Caco-2 (cell line): ENCODE measurements at regions not wholly inside any gene's neighbourhood (a gene's known extent, or its start where the extent isn't known, plus 50 kb on each side); places are given as distances from the start of the nearest gene placed in this dataset.

Experiments used
- BruUV-seq: library from RNA; stranded (reverse); fragments of 400-500 nt; replicated peaks from 2 replicates; lab custom pipeline; 2021; lab: Mats Ljungman, UMichigan
- CTCF ChIA-PET: fragments of 300-600 bp; sonication (Branson Sonifier 250); formaldehyde crosslinking; loops from one replicate; lab custom pipeline; 2022; ENCODE audit warnings: antibody characterized with exemption; lab: Charles Lee
- POLR2A ChIA-PET: fragments of 300-600 bp; sonication (Branson Sonifier 250); formaldehyde crosslinking; loops from one replicate; lab custom pipeline; 2022; ENCODE audit warnings: antibody characterized with exemption; lab: Charles Lee
- DNase-seq, 2 experiments: peaks; one replicate each; pipeline versions ENCODE4 v3.0.0 to v3.0.0-alpha.2; 2020 to 2022
- H3K27me3 ChIP-seq: replicated peaks from 2 replicates; pipeline ENCODE4 v1.6.0; 2011; ENCODE audit warnings: low read length; ENCODE audit not compliant: control insufficient read depth, insufficient read depth
- H3K36me3 ChIP-seq: 2 replicates; pipeline ENCODE4 v1.5.1; 2011; ENCODE audit warnings: low read length; ENCODE audit not compliant: control insufficient read depth, insufficient read depth
- H3K4me1 ChIP-seq: fragments of 250-450 bp; sonication (Bioruptor Pico); 2 replicates; pipeline ENCODE4 v1.5.1; 2020; ENCODE audit warnings: mild to moderate bottlenecking
- H3K4me3 ChIP-seq: 2 replicates; pipeline ENCODE4 v1.5.1; 2011; ENCODE audit warnings: low read depth, mild to moderate bottlenecking, control low read depth, low read length
- H3K9me3 ChIP-seq: fragments of 250-450 bp; sonication (Bioruptor Pico); 2 replicates; pipeline ENCODE4 v1.5.1; 2020; ENCODE audit warnings: mild to moderate bottlenecking, moderate library complexity
- H3K27ac Mint-ChIP-seq: one replicate; pipeline ENCODE4 v1.8.0; 2022; ENCODE audit warnings: mixed read lengths; ENCODE audit not compliant: unreplicated experiment
- H3K27me3 Mint-ChIP-seq: one replicate; pipeline ENCODE4 v1.8.0; 2022; ENCODE audit warnings: mixed read lengths; ENCODE audit not compliant: insufficient read depth, unreplicated experiment
- H3K36me3 Mint-ChIP-seq: one replicate; pipeline ENCODE4 v1.8.0; 2022; ENCODE audit warnings: mild to moderate bottlenecking, mixed read lengths; ENCODE audit not compliant: insufficient read depth, unreplicated experiment
- H3K4me1 Mint-ChIP-seq: one replicate; pipeline ENCODE4 v1.8.0; 2022; ENCODE audit warnings: low read depth, mixed read lengths; ENCODE audit not compliant: unreplicated experiment
- H3K4me3 Mint-ChIP-seq: one replicate; pipeline ENCODE4 v1.8.0; 2022; ENCODE audit warnings: mild to moderate bottlenecking, moderate library complexity, mixed read lengths; ENCODE audit not compliant: unreplicated experiment
- H3K9me3 Mint-ChIP-seq: one replicate; pipeline ENCODE4 v1.8.0; 2022; ENCODE audit warnings: mixed read lengths; ENCODE audit not compliant: unreplicated experiment
- intact Hi-C: fragments of 100-400 bp; cut with micrococcal nuclease; formaldehyde crosslinking; loops from one replicate; pipeline ENCODE4 v1.10.0; 2022; ENCODE audit not compliant: unreplicated experiment
- TF ChIP-seq, protein P1 (sequence below), 2 experiments: fragments of 200-600 bp in 1 of 2; IDR thresholded peaks; 1 replicate in 1 of 2; 2 replicates in 1 of 2; pipeline versions ENCODE4 v1.5.1 to v1.8.0; 2011 to 2022; ENCODE audit warnings: antibody characterized with exemption in 1 of 2, control low read depth in 1 of 2, inconsistent platforms in 1 of 2, low read depth in 1 of 2, low read length in 1 of 2, mild to moderate bottlenecking in 1 of 2, moderate library complexity in 1 of 2; ENCODE audit not compliant: insufficient read depth in 1 of 2, severe bottlenecking in 1 of 2, unreplicated experiment in 1 of 2

DNA sequence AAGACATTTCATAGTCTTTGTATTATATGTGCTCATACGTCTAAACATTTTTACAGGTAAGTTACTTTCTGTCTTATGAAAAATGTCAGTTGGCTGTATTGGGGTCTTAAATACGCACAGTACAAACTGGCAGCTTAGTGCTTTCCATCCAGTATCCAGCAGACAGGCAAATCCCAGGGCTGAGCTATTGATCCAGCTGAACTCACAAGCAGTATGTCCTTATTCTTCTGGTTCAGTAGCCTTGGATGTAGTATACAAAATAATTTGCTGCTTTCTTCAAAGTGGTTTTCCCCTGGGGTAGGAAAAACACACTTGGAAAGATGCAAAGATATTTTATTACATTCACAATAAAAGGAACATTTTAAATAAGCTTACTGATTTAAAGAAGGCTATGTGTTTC is 617.2 kb downstream of the NR2F1-AS1 start:
- H3K4me3 Mint-ChIP-seq: no peak overlapping the region
- POLR2A ChIA-PET: no interaction called here
- H3K9me3 ChIP-seq: no peaks in the 10 kb centered on the region

DNA sequence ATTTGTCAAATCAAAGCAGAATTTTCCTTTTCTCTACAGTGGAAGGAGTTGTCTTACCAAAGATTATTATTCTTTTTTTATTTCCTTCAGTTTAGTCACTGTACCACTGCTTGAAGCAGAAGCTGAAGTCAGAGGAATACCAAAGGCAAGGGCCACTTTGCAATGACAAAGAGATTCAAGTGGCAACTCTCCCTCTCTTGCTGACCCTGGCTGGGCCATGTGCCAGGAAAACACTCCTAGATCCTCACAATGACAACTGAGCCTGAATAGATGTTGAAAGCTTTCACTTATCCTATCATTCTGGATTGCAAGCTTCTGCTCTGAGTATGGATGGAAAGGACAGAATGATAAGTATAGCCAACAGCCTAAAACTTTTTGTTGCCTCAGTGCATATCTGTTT is 618.3 kb downstream of the NR2F1-AS1 start:
- no peak overlapping the region for H3K27ac Mint-ChIP-seq
- H3K36me3 ChIP-seq: no peaks in the 10 kb centered on the region
- intact Hi-C loops: no loop called here
- H3K4me3 ChIP-seq: no peak overlapping the region
- H3K4me1 ChIP-seq: no peaks in the 10 kb centered on the region
- no peaks in the 10 kb centered on the region for H3K4me1 Mint-ChIP-seq
- DNase-seq: no peak
- no peaks in the 10 kb centered on the region for H3K9me3 Mint-ChIP-seq
- BruUV-seq: no TSS peak
- TF ChIP-seq, protein P1, sequence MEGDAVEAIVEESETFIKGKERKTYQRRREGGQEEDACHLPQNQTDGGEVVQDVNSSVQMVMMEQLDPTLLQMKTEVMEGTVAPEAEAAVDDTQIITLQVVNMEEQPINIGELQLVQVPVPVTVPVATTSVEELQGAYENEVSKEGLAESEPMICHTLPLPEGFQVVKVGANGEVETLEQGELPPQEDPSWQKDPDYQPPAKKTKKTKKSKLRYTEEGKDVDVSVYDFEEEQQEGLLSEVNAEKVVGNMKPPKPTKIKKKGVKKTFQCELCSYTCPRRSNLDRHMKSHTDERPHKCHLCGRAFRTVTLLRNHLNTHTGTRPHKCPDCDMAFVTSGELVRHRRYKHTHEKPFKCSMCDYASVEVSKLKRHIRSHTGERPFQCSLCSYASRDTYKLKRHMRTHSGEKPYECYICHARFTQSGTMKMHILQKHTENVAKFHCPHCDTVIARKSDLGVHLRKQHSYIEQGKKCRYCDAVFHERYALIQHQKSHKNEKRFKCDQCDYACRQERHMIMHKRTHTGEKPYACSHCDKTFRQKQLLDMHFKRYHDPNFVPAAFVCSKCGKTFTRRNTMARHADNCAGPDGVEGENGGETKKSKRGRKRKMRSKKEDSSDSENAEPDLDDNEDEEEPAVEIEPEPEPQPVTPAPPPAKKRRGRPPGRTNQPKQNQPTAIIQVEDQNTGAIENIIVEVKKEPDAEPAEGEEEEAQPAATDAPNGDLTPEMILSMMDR (IDR thresholded peaks at IDR 0.05; ENCODE audit: insufficient read depth in 1 of 2, low read depth in 1 of 2, low read length in 1 of 2, severe bottlenecking in 1 of 2, unreplicated experiment in 1 of 2): no peak
- H3K27me3 ChIP-seq: no peaks in the 10 kb centered on the region
- H3K27me3 Mint-ChIP-seq: no peaks in the 10 kb centered on the region
- CTCF ChIA-PET: no interaction called here
- no peaks in the 10 kb centered on the region for H3K9me3 ChIP-seq
- POLR2A ChIA-PET: no interaction called here
- no peak overlapping the region for H3K4me3 Mint-ChIP-seq
- no peaks in the 10 kb centered on the region for H3K36me3 Mint-ChIP-seq

More for the DNA sequence above, 617.2 kb downstream of the NR2F1-AS1 start:
- no peaks in the 10 kb centered on the region for H3K4me1 Mint-ChIP-seq
- no peaks in the 10 kb centered on the region for H3K9me3 Mint-ChIP-seq
- no TSS peak for BruUV-seq
- H3K27me3 Mint-ChIP-seq: no peaks in the 10 kb centered on the region
- no peak overlapping the region for H3K27ac Mint-ChIP-seq
- CTCF ChIA-PET: no interaction called here
- Histone ChIP-seq H3K4me1 (no peaks in the 10 kb centered on the region), H3K27me3 (no peaks in the 10 kb centered on the region), H3K4me3 (no peak overlapping the region), H3K36me3 (no peaks in the 10 kb centered on the region)
- intact Hi-C loops: no loop called here
- TF ChIP-seq, protein P1 (IDR thresholded peaks at IDR 0.05; ENCODE audit: insufficient read depth in 1 of 2, low read depth in 1 of 2, low read length in 1 of 2, severe bottlenecking in 1 of 2, unreplicated experiment in 1 of 2): no peak
- DNase-seq: no peak
- H3K36me3 Mint-ChIP-seq: no peaks in the 10 kb centered on the region

DNA sequence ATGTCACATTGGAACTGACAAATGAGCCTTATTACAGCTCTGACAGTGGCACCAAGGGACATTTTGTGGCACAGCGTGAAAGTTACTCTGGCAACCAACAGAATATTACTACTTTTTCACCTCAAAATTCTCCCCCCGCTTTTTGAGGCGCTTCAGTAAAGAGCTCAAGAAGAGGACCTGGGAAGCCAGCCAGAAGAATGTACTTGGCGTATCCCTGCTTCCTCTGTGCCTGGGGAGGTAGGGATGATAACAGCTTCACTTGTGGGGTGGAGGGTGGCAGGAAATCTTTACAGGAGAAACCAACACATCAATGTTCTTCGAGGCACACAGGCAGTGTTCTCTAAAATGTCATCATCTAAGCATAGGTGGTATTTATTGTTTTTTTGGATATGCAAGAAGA is 624.1 kb downstream of the NR2F1-AS1 start:
- intact Hi-C loops: no loop called here
- CTCF ChIA-PET: no interaction called here
- Histone ChIP-seq H3K36me3 (no peaks in the 10 kb centered on the region), H3K27me3 (no peaks in the 10 kb centered on the region), H3K4me1 (no peaks in the 10 kb centered on the region), H3K9me3 (0 out of 2 replicates have a peak, but pooled peaks cover 4% of the 10 kb centered on the region), H3K4me3 (no peak overlapping the region)
- TF ChIP-seq, protein P1 (IDR thresholded peaks at IDR 0.05; ENCODE audit: insufficient read depth in 1 of 2, low read depth in 1 of 2, low read length in 1 of 2, severe bottlenecking in 1 of 2, unreplicated experiment in 1 of 2): no peak
- H3K36me3 Mint-ChIP-seq: no peaks in the 10 kb centered on the region
- no peak for DNase-seq
- BruUV-seq: no TSS peak
- no peaks in the 10 kb centered on the region for H3K27me3 Mint-ChIP-seq
- no peak overlapping the region for H3K27ac Mint-ChIP-seq
- peaks cover 11% of the 10 kb centered on the region for H3K9me3 Mint-ChIP-seq
- POLR2A ChIA-PET: no interaction called here
- no peak overlapping the region for H3K4me3 Mint-ChIP-seq
- no peaks in the 10 kb centered on the region for H3K4me1 Mint-ChIP-seq
